NCI-H1105 treated with DMSO at 0.1 percent for 48 hours (cell line): ENCODE measurements at regions not wholly inside any gene's neighbourhood (a gene's known extent, or its start where the extent isn't known, plus 50 kb on each side); places are given as distances from the start of the nearest gene placed in this dataset.

ENCODE experiments used
- DNase-seq: peaks from one replicate; lab custom pipeline; 2025; lab: John Stamatoyannopoulos, UW

DNA sequence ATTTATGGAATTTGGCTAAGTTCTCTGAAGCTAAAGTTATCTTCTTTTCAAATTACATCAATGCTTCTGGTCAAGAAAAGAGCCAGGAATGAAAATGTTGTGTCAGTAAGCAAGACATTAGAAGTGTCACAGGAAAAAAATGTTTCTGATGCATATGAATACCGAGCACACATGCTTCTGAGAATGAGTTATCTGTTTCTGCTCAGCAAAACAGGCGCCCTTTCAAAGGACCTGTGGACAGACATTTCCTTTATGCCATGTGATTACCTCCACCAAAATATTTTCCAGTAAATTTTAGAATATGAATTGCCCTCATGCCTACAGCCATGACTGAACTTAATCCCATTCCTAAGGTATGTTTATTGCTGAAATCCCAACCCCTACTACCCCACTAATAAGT, 55.4 kb upstream of the RNF180 start:
- no peak for DNase-seq

DNA sequence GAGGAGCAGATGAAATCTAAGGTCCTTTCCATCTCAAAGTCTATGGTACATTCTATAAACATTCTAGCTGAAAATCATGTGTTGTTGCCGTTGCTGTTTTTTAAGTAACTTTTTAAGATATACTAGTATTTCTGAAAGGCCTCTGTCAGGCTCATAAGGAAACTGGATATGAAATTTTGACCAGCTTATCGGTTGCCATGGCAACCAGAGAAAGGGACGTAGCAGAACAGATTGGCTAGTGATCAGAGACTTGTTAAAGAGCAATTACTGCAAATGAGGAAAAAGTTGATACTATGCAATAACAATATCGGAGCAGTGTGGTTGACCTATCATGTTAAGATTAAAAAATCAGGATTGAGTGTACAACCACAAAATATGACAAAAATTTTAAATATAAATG, 57.0 kb upstream of the RNF180 start:
- DNase-seq, result no peak

DNA sequence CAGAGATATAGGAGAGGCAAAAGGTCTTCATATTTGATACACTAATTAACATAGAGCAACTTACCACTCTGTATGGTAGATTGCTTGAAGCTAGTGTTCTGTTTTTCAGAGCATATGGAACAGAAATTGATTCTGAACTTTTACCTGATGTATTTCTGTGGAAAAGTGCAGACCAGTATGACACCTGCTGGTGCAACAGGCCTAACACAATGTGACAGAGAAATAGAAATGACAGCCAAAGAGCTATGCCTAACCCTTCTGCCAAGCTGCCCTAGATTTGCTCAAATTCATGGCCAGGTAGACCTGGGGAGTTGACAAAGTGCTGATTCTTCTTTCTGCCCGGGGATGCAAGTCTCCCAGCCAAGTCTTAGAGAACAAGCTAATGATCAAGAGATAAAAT, 65.4 kb upstream of the RNF180 start:
- DNase-seq, result no peak

DNA sequence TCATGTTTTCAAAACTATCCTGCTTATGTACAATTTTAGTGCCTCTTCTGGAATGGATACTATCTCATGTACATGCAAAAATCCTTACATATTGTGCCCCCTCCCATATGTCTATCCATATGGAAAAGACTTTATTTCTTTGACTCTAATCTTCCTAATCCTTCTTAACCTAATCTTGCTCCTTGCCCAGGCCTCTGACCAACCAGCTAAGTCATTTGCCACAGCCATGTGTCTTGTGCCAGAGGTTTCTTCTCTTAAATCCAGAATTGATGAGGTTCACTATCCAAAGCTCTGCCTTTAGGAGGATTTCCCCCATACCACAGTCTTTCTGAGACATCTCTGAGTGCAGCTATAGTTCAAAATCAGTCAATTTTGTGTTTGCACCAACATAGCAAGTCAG, 68.9 kb upstream of the RNF180 start:
- no peak for DNase-seq

DNA sequence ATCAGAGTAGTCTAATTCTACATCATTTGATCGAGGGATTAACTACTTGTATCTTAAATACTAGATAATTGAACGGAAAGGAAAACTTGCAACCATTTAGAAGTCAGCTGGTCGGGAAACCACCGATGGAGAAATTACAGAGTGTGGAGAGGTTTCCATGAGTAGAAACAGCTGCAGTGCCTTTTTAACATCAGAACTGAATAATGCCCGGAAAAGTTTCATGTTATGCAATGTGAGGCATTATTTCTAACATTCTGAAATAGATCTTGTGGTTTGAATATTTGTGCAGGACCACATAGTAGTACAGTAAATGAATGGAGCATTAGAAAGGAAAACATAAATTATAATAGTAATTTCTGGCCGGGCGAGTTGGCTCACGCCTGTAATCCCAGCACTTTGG, 88.1 kb upstream of the RNF180 start:
- no peak for DNase-seq

DNA sequence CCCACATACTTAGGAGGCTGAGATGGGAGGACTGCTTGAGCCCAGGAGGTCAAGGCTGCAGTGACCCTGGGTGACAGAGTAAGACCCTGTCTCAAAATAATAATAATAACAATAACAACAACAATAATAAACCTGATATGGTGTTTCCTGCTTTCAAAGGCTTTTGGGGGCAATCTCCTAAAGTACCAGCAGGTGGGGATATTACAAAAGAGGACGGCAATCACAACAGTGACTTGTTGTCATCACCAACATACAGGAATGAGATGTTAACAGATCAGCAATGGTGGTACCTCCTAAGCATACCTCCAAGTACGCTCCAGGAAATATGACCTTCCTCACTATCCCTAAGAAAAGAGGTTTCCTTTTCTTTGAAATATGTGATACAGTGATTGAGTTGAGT, 91.1 kb upstream of the RNF180 start:
- peak; percentile 19 for DNase-seq

DNA sequence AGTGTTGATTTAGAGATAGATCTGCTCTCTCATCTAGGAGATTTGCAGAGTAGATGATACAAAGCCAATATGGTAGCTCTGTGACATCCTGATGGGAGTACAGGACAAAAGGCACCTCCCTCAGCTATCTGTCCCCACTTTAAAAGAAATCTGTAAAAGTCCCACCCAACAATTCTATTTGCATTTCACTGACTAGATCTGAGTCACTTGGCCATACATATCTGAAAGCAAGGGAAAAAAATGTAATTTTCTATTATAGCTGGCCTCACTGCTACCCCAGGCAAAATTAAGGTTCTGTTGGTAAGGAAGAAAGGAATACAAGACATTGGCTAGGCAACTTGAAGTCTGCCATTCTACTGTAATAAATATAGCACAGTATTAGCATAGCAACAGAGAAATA, 96.2 kb upstream of the RNF180 start:
- DNase-seq, result no peak

DNA sequence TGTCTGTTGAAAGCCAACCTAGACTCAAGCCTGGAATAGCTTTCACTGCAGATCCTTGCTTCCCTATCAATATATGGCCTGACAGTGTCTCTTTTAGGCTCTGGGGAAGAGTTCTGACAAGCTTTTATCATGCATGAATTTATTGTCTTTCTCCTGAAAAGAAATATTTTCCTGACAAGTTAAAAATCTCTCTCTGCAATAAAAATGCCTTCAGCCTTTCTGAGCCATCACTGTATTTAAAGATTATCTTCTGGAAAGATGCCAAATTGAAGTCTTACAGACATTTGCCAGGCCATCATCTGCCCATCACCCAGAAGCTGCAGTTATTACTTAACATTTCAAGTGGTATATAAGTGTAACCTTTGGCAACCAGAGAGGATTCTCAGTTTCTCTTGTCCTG, 88.1 kb upstream of the HTR1A start:
- DNase-seq, result no peak

DNA sequence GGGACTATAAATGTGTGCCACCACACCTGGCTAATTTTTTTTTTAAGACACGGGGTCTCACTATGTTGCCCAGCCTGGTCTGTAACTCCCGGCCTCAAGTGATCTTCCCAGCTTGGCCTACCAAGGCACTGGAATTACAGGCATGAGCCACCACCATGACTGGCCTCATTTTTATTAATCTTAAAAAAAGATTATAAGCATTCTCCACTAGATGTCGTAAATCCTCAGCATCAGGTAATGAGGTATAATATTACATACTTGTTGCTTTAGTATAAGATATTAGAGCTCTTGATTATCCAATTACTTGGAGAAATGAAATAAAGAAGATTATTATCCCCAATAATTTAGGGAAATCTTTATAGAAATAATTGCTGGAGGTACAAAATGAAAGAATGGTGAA, 78.2 kb upstream of the HTR1A start:
- no peak for DNase-seq

DNA sequence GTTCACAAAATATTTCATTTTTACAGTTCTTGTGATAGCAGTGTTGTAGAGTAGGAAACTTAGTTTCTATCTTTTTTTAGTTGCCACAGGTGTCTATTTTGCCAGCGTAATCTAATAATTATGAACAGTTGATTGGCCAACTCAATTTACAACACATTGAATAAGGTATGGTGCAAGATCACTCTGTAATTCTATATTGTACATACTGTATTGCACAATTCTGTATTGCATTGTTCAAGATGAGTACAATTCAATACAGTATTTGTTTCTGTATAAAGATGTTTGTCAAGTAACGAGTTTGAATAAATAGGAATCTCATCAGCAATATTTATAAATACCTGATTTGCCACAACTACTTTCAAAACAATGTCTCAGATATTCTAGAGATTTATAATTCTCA, 64.2 kb upstream of the HTR1A start:
- no peak for DNase-seq

DNA sequence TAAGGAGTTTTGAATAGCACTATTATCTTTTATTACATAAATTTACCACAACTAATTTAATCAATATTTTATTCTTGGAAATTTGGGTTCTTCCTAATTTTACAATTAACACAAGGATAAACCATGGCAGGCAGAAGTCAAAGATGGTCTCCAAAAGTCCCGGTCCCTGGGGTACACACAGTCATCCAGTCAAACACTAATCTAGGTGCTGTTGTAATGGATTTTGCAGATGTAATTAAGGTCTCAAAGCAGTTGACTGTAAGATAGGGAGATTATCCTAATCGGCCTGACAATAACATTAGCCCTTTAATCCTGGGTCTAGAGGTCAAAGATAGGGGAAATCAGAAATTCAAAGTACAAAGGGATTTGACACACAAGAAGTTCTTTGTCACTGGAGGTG, 57.5 kb upstream of the HTR1A start:
- no peak for DNase-seq

DNA sequence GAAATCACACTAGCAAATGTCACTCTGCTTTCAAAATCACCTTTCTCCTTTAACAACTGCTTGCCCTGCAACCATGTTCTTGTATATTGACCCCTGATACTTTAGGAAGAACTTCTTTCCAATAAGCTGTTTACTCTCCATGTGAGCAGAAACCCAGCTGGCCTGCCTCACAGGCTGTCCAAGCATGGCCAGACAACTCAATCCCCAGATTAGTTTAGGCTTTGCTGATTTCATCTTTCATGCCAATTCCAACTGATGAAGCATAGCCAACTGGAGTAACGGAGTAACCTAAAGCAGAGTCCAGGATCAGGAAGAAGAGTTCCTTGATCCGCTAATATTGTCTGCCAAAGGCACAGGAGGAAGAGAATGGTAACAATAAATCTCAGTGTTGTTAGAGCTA, 56.7 kb upstream of the HTR1A start:
- DNase-seq, result no peak

DNA sequence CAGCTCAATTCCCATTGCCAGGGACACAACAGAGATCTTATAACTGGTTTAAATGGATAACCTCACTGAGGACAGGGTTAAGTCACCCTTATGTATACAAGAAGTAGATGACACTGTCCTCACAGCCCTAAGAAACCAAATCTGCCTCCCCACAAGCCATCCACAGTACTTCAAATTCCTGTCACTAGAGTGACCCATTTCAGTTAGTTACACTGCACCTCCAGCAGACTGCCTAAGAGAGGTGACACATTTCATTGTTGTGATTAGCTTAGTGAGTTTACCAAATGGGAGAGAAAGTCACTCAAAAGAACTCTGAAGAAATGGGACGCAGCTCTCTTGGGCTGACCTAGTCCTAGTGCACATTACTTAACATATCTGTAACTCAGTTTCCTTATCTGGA, 53.6 kb upstream of the HTR1A start:
- no peak for DNase-seq
